Colonic mucosa (tissue), 4 donors: ENCODE measurements at regions not wholly inside any gene's neighbourhood (a gene's known extent, or its start where the extent isn't known, plus 50 kb on each side); places are given as distances from the start of the nearest gene placed in this dataset.

Experiments
- DNase-seq: peaks from one replicate; pipeline ENCODE4 v3.0.0-alpha.2; 2020
- H3K27ac ChIP-seq: fragments of 200-600 bp; one replicate; pipeline ENCODE4 v1.8.0; 2021
- H3K27me3 ChIP-seq: fragments of 200-600 bp; one replicate; pipeline ENCODE4 v1.8.0; 2021
- H3K36me3 ChIP-seq: fragments of 200-600 bp; one replicate; pipeline ENCODE4 v1.8.0; 2021
- H3K4me1 ChIP-seq: fragments of 200-600 bp; one replicate; pipeline ENCODE4 v1.8.0; 2021; ENCODE audit warnings: mild to moderate bottlenecking
- H3K4me3 ChIP-seq: fragments of 200-600 bp; one replicate; pipeline ENCODE4 v1.8.0; 2021
- H3K9ac ChIP-seq, 2 donors: one replicate each; pipeline ENCODE4 v1.7.0; 2013; ENCODE audit warnings: control low read depth in 2 of 2, low read depth in 2 of 2, low read length in 2 of 2
- H3K9me3 ChIP-seq: fragments of 200-600 bp; one replicate; pipeline ENCODE4 v1.8.0; 2021
- CTCF ChIP-seq: fragments of 200-600 bp; IDR thresholded peaks from one replicate; pipeline ENCODE4 v1.8.0; 2022; ENCODE audit warnings: antibody characterized with exemption, mild to moderate bottlenecking
- intact Hi-C: fragments of 100-400 bp; cut with DNase I; formaldehyde crosslinking; loops from one replicate; pipeline ENCODE4 v1.14.1; 2022
- donor health status: healthy.
- donor health status: DM: no; HTN: no; CAD: no.
- donor health status: DM: no; HTN: no; CAD: no.

GRCh38 chr9:20065046-20065445 is 276.2 kb upstream of the SLC24A2 start:
- Histone ChIP-seq H3K4me1 (no peaks in the 10 kb centered on the region), H3K4me3 (no peak overlapping the region), H3K27me3 (no peaks in the 10 kb centered on the region), H3K27ac (no peak overlapping the region), H3K36me3 (no peaks in the 10 kb centered on the region), H3K9ac (no peak overlapping the region), H3K9me3 (no peaks in the 10 kb centered on the region)
- TF ChIP-seq CTCF: no peak
- DNase-seq: no peak
- intact Hi-C loops: no loop called here

GRCh38 chr9:20054734-20055133 is 265.9 kb upstream of the SLC24A2 start:
- intact Hi-C loops: no loop called here
- Histone ChIP-seq H3K27me3 (no peaks in the 10 kb centered on the region), H3K36me3 (no peaks in the 10 kb centered on the region), H3K9ac (no peak overlapping the region), H3K4me3 (no peak overlapping the region), H3K27ac (no peak overlapping the region), H3K4me1 (no peaks in the 10 kb centered on the region), H3K9me3 (no peaks in the 10 kb centered on the region)
- DNase-seq: no peak
- TF ChIP-seq CTCF: no peak

- H3K4me1 ChIP-seq: no peaks in the 10 kb centered on the region
- TF ChIP-seq CTCF: no peak
- no peak overlapping the region for H3K4me3 ChIP-seq
- no peaks in the 10 kb centered on the region for H3K9me3 ChIP-seq
- no peak for DNase-seq
- H3K27ac ChIP-seq: no peak overlapping the region
- H3K36me3 ChIP-seq: no peaks in the 10 kb centered on the region
- no peaks in the 10 kb centered on the region for H3K27me3 ChIP-seq
- no peak overlapping the region for H3K9ac ChIP-seq
- intact Hi-C loops: no loop called here
Observed at GRCh38 chr9:20048985-20049384, 260.1 kb upstream of the SLC24A2 start.

- no peak for DNase-seq
- Histone ChIP-seq H3K36me3 (no peaks in the 10 kb centered on the region), H3K9ac (no peak overlapping the region), H3K9me3 (no peaks in the 10 kb centered on the region), H3K27ac (no peak overlapping the region), H3K4me1 (no peaks in the 10 kb centered on the region), H3K27me3 (no peaks in the 10 kb centered on the region), H3K4me3 (no peak overlapping the region)
- no peak for TF ChIP-seq CTCF
- intact Hi-C loops: no loop called here
Observed at GRCh38 chr9:20048437-20048836, 259.6 kb upstream of the SLC24A2 start.

GRCh38 chr9:20044686-20045085 is 255.8 kb upstream of the SLC24A2 start:
- Histone ChIP-seq H3K36me3 (no peaks in the 10 kb centered on the region), H3K9me3 (no peaks in the 10 kb centered on the region), H3K9ac (no peak overlapping the region), H3K4me3 (no peak overlapping the region), H3K27me3 (no peaks in the 10 kb centered on the region), H3K27ac (no peak overlapping the region), H3K4me1 (no peaks in the 10 kb centered on the region)
- no peak for TF ChIP-seq CTCF
- intact Hi-C loops: no loop called here
- no peak for DNase-seq

DNA sequence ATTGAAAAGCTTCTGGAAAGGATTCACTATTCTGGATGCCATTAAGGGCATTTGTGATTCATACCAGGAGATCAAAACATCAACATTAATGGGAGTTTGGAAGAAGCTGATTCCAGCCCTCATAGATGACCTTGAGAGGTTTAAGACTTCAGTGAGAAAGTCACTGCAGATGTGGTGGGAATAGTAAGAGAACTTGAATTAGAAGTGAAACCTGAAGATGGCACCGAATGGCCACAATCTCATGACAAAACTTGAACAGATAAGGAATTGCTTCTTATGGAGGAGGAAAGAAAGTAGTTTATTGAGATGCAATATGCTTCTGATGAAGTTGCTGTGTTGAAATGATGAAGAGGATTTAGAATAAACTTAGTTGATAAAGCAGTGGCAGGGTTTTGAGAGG is 254.6 kb upstream of the SLC24A2 start:
- Histone ChIP-seq H3K4me3 (no peak overlapping the region), H3K36me3 (no peaks in the 10 kb centered on the region), H3K4me1 (no peaks in the 10 kb centered on the region), H3K27ac (no peak overlapping the region), H3K27me3 (no peaks in the 10 kb centered on the region), H3K9me3 (no peaks in the 10 kb centered on the region), H3K9ac (no peak overlapping the region)
- no peak for TF ChIP-seq CTCF
- intact Hi-C loops: no loop called here
- DNase-seq: no peak
